Upper lobe of left lung (tissue), 4 donors: ENCODE measurements at regions not wholly inside any gene's neighbourhood (a gene's known extent, or its start where the extent isn't known, plus 50 kb on each side); places are given as distances from the start of the nearest gene placed in this dataset.

ENCODE experiments used
- EP300 ChIP-seq, 4 donors: sonication (generic); formaldehyde crosslinking; IDR thresholded peaks; one replicate each; pipeline ENCODE4 v1.5.1; 2017; ENCODE audit warnings: antibody characterized with exemption in 4 of 4, control low read depth in 2 of 4
- POLR2A ChIP-seq, 4 donors: fragments of 450-650 bp; IDR thresholded peaks; one replicate each; pipeline ENCODE4 v1.5.1; 2016 to 2017; ENCODE audit warnings: antibody characterized with exemption in 4 of 4, mild to moderate bottlenecking in 2 of 4
- POLR2AphosphoS5 ChIP-seq, 2 donors: sonication (generic); formaldehyde crosslinking; IDR thresholded peaks; one replicate each; pipeline ENCODE4 v1.5.1; 2017; ENCODE audit warnings: antibody characterized with exemption in 2 of 2
- TF ChIP-seq, protein P1 (sequence below), 6 experiments: fragments of 450-650 bp in 4 of 6; fragments of 200-600 bp in 2 of 6; sonication (generic) in 2 of 6; IDR thresholded peaks; one replicate each; pipeline ENCODE4 v1.5.1; 2016 to 2019; ENCODE audit warnings: antibody characterized with exemption in 6 of 6

DNA sequence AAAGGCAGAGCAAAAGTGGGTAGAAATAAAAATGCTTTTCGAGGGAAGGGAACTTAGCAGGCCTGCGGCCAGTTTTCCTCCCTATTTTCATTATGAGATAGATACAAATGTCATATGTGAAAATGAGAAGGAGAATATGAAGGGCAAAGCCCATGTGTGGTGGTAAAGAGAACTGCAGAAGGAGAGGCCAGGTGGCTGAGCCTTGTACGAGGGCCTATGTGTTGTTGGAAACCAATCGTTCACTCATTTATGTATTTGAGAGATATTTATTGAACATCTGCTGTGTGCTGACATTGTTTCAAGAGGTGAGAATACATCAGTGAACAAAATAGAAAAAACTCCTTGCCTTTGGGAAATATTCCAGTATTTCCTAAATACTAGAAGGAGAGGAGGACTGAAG is 147.7 kb downstream of the SH3BGRL2 start:
- TF ChIP-seq, protein P1, sequence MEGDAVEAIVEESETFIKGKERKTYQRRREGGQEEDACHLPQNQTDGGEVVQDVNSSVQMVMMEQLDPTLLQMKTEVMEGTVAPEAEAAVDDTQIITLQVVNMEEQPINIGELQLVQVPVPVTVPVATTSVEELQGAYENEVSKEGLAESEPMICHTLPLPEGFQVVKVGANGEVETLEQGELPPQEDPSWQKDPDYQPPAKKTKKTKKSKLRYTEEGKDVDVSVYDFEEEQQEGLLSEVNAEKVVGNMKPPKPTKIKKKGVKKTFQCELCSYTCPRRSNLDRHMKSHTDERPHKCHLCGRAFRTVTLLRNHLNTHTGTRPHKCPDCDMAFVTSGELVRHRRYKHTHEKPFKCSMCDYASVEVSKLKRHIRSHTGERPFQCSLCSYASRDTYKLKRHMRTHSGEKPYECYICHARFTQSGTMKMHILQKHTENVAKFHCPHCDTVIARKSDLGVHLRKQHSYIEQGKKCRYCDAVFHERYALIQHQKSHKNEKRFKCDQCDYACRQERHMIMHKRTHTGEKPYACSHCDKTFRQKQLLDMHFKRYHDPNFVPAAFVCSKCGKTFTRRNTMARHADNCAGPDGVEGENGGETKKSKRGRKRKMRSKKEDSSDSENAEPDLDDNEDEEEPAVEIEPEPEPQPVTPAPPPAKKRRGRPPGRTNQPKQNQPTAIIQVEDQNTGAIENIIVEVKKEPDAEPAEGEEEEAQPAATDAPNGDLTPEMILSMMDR (IDR thresholded peaks at IDR 0.05): no peak
- no peak for TF ChIP-seq POLR2A (IDR thresholded peaks at IDR 0.05)
- no peak for TF ChIP-seq POLR2AphosphoS5 (IDR thresholded peaks at IDR 0.05)
- TF ChIP-seq EP300 (IDR thresholded peaks at IDR 0.05): no peak
